HFFc6 (cell line): ENCODE measurements at regions not wholly inside any gene's neighbourhood (a gene's known extent, or its start where the extent isn't known, plus 50 kb on each side); places are given as distances from the start of the nearest gene placed in this dataset.

Experiments used
- DNase-seq: peaks from one replicate; pipeline ENCODE4 v3.0.0-alpha.2; 2018
- H3K27ac Mint-ChIP-seq: 2 replicates; pipeline ENCODE4 v1.8.0; 2020; ENCODE audit warnings: mild to moderate bottlenecking, mixed read lengths
- H3K27me3 Mint-ChIP-seq: 2 replicates; pipeline ENCODE4 v1.8.0; 2021; ENCODE audit warnings: mild to moderate bottlenecking, moderate library complexity, mixed read lengths; ENCODE audit not compliant: insufficient read depth
- H3K36me3 Mint-ChIP-seq: 2 replicates; pipeline ENCODE4 v1.8.0; 2021; ENCODE audit warnings: low read depth, mixed read lengths
- H3K4me1 Mint-ChIP-seq: 2 replicates; pipeline ENCODE4 v1.8.0; 2020; ENCODE audit warnings: low read depth, mixed read lengths
- H3K4me3 Mint-ChIP-seq: 2 replicates; pipeline ENCODE4 v1.8.0; 2020; ENCODE audit warnings: mild to moderate bottlenecking, moderate library complexity, mixed read lengths
- H3K9me3 Mint-ChIP-seq: 2 replicates; pipeline ENCODE4 v1.8.0; 2020; ENCODE audit warnings: mild to moderate bottlenecking, mixed read lengths
- CTCF ChIP-seq: fragments of 200-600 bp; sonication (generic); IDR thresholded peaks from 2 replicates; pipeline ENCODE4 v1.5.0; 2021; ENCODE audit warnings: antibody characterized with exemption, mild to moderate bottlenecking

- no peaks in the 10 kb centered on the region for H3K9me3 Mint-ChIP-seq
- H3K27me3 Mint-ChIP-seq, result no peaks in the 10 kb centered on the region; the same call in none of the 2 replicates
- no peak for DNase-seq
- H3K27ac Mint-ChIP-seq, result no peak overlapping the region
- H3K36me3 Mint-ChIP-seq, result no peaks in the 10 kb centered on the region
- no peak overlapping the region for H3K4me3 Mint-ChIP-seq
- H3K4me1 Mint-ChIP-seq, result no peaks in the 10 kb centered on the region
- no peak for TF ChIP-seq CTCF
Observed at GRCh38 chr13:50552424-50552966, 291.0 kb downstream of the DLEU7 start.

- no peak for TF ChIP-seq CTCF
- H3K27me3 Mint-ChIP-seq, result peaks cover 15% of the 10 kb centered on the region
- H3K9me3 Mint-ChIP-seq, result no peaks in the 10 kb centered on the region
- H3K36me3 Mint-ChIP-seq, result no peaks in the 10 kb centered on the region
- DNase-seq, result no peak
- H3K27ac Mint-ChIP-seq, result no peak overlapping the region
- no peaks in the 10 kb centered on the region for H3K4me1 Mint-ChIP-seq
- no peak overlapping the region for H3K4me3 Mint-ChIP-seq
Observed at GRCh38 chr13:50561739-50562138, 281.8 kb downstream of the DLEU7 start.

GRCh38 chr13:50566646-50567045 lies 276.8 kb downstream of the DLEU7 start:
- Mint-ChIP-seq H3K9me3 (no peaks in the 10 kb centered on the region), H3K27ac (no peak overlapping the region), H3K27me3 (peaks cover 16% of the 10 kb centered on the region), H3K4me1 (no peaks in the 10 kb centered on the region), H3K4me3 (no peak overlapping the region), H3K36me3 (no peaks in the 10 kb centered on the region)
- TF ChIP-seq CTCF, result no peak
- no peak for DNase-seq

GRCh38 chr13:50572129-50572528 lies 271.4 kb downstream of the DLEU7 start:
- Mint-ChIP-seq H3K4me3 (no peak overlapping the region), H3K9me3 (no peaks in the 10 kb centered on the region), H3K27ac (no peak overlapping the region), H3K4me1 (no peaks in the 10 kb centered on the region), H3K27me3 (peaks cover 20% of the 10 kb centered on the region), H3K36me3 (no peaks in the 10 kb centered on the region)
- no peak for TF ChIP-seq CTCF
- no peak for DNase-seq

- Mint-ChIP-seq H3K27ac (no peak overlapping the region), H3K36me3 (no peaks in the 10 kb centered on the region), H3K27me3 (peaks cover 16% of the 10 kb centered on the region), H3K4me3 (no peak overlapping the region), H3K4me1 (no peaks in the 10 kb centered on the region), H3K9me3 (no peaks in the 10 kb centered on the region)
- TF ChIP-seq CTCF, result no peak
- DNase-seq, result no peak
Observed at GRCh38 chr13:50573066-50573465, 270.4 kb downstream of the DLEU7 start.

- no peak for TF ChIP-seq CTCF
- Mint-ChIP-seq H3K27me3 (peaks cover 12% of the 10 kb centered on the region), H3K27ac (no peak overlapping the region), H3K36me3 (no peaks in the 10 kb centered on the region), H3K9me3 (no peaks in the 10 kb centered on the region; the same call in 1 of the 2 replicates), H3K4me1 (no peaks in the 10 kb centered on the region), H3K4me3 (no peak overlapping the region)
- DNase-seq, result no peak
Observed at GRCh38 chr13:50574731-50575130, 268.8 kb downstream of the DLEU7 start.
